ENCODE measurements at regions not wholly inside any gene's neighbourhood (a gene's known extent, or its start where the extent isn't known, plus 50 kb on each side); places are given as distances from the start of the nearest gene placed in this dataset.
A peak's percentile ranks its signal among the peaks of the same experiment; 100 is the strongest.

- no peaks in the 10 kb centered on the region for H3K27me3 ChIP-seq
- H3K27ac ChIP-seq: no peak overlapping the region
- no peak overlapping the region for H3K4me3 ChIP-seq
- TF ChIP-seq POLR2A (IDR thresholded peaks at IDR 0.05): no peak
- TF ChIP-seq CTCF (IDR thresholded peaks at IDR 0.05): no peak
- DNase-seq (no peak), ATAC-seq (no peak)
- no peaks in the 10 kb centered on the region for H3K4me1 ChIP-seq
- no peaks in the 10 kb centered on the region for H3K36me3 ChIP-seq (replicated peaks in 1 of 2; ENCODE audit: insufficient read depth in 1 of 2, low read depth in 2 of 2)
- intact Hi-C loops (cut with DNase I): no loop called here
- H3K9me3 ChIP-seq: no peaks in the 10 kb centered on the region
- 49 to 55% methylated on average over 5 of the region's 5 CpGs for WGBS, 2 donors
These were observed 277.5 kb upstream of the ZSWIM2 start for GRCh38 chr2:187126247-187127005.

- TF ChIP-seq POLR2A (IDR thresholded peaks at IDR 0.05) (no peak), CTCF (IDR thresholded peaks at IDR 0.05) (no peak)
- H3K27ac ChIP-seq: no peak overlapping the region
- no peaks in the 10 kb centered on the region for H3K9me3 ChIP-seq
- no peaks in the 10 kb centered on the region for H3K27me3 ChIP-seq
- no peaks in the 10 kb centered on the region for H3K36me3 ChIP-seq (replicated peaks in 1 of 2; ENCODE audit: insufficient read depth in 1 of 2, low read depth in 2 of 2)
- DNase-seq (no peak), ATAC-seq (no peak)
- H3K4me3 ChIP-seq: no peak overlapping the region
- intact Hi-C loops (cut with DNase I): no loop called here
- H3K4me1 ChIP-seq: no peaks in the 10 kb centered on the region
These were observed 276.3 kb upstream of the ZSWIM2 start for GRCh38 chr2:187125318-187125717.

GRCh38 chr2:187124529-187124928 lies 275.6 kb upstream of the ZSWIM2 start:
- H3K36me3 ChIP-seq (replicated peaks in 1 of 2; ENCODE audit: insufficient read depth in 1 of 2, low read depth in 2 of 2): no peaks in the 10 kb centered on the region
- DNase-seq: peak in 1 of 4 donors; percentile 5
- H3K4me1 ChIP-seq: no peaks in the 10 kb centered on the region
- intact Hi-C loops (cut with DNase I): no loop called here
- no peak overlapping the region for H3K4me3 ChIP-seq
- ATAC-seq: no peak
- TF ChIP-seq POLR2A (IDR thresholded peaks at IDR 0.05): no peak
- TF ChIP-seq CTCF (IDR thresholded peaks at IDR 0.05): no peak
- no peak overlapping the region for H3K27ac ChIP-seq
- 19 to 20% methylated on average over 3 of the region's 3 CpGs for WGBS, 2 donors
- H3K27me3 ChIP-seq: no peaks in the 10 kb centered on the region
- no peaks in the 10 kb centered on the region for H3K9me3 ChIP-seq

GRCh38 chr2:187118331-187119099 lies 269.5 kb upstream of the ZSWIM2 start:
- Histone ChIP-seq H3K27me3 (no peaks in the 10 kb centered on the region), H3K4me3 (no peak overlapping the region), H3K36me3 (replicated peaks in 1 of 2; ENCODE audit: insufficient read depth in 1 of 2, low read depth in 2 of 2) (no peaks in the 10 kb centered on the region), H3K4me1 (no peaks in the 10 kb centered on the region), H3K27ac (no peak overlapping the region), H3K9me3 (no peaks in the 10 kb centered on the region)
- DNase-seq (no peak), ATAC-seq (no peak)
- intact Hi-C loops (cut with DNase I): no loop called here
- TF ChIP-seq POLR2A (IDR thresholded peaks at IDR 0.05) (no peak), CTCF (IDR thresholded peaks at IDR 0.05) (no peak)
- WGBS, 2 donors: 71 to 76% methylated on average over 10 of the region's 10 CpGs

All from body of pancreas (tissue), 4 donors.